Fibroblast of skin of right biceps (primary cell): ENCODE measurements at regions not wholly inside any gene's neighbourhood (a gene's known extent, or its start where the extent isn't known, plus 50 kb on each side); places are given as distances from the start of the nearest gene placed in this dataset.
A peak's percentile ranks its signal among the peaks of the same experiment; 100 is the strongest.

Experiments used
- DNase-seq: peaks from one replicate; pipeline ENCODE4 v3.0.0-alpha.2; 2013

DNA sequence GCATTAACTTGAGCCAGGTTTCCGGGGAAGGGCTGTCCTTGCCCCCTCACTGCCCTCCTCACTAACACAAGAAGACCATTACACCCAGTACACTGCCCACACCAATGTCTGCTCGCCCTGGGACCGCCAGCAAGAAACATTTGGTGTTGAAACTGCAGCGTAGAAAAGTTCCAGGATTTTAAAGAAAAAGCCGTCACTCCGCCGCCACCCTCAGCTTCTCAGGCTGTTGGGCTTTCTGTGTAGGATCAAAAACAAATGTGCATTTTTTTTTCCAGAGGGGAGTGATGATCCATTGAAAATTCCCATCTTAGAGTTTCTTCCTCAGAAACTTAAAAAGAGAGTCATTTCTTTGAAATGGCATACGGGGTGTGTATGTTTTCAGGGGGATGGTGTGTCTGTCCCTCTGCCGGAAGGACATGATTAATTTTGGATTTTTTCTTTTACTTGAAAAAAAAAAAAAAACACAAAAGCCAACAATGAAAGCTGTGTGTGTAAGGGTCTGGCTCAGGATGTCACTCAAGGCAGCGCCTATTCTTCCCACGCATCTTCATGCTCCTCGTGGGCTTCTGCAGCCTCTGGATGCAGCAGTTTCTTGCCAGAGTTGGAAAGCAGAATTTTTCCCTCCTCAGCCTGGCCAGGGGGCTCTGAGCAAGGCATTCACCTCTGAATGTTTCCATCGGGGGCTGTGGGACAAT is 184.9 kb downstream of the GLI2 start:
- DNase-seq, result peak; percentile 46

DNA sequence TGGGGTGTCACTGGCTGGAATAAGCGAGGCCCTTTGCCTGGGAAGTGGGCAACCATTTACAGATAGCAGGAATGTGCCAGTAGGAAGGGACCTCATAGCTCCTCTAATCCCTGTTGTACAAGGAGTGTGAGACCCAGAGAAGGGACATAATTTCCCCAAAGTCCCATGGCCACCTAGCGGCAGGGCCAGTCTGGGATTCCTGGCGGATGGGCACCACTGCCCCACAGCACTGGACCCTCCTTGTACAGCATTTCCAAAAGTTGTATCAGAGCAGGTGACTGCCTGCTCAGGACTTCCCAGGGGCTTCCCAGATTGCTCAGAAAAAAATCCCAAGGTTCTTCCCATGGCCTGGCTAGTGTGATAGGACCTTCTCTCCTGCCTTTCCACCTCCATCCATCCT is 185.8 kb downstream of the GLI2 start:
- DNase-seq, result no peak

DNA sequence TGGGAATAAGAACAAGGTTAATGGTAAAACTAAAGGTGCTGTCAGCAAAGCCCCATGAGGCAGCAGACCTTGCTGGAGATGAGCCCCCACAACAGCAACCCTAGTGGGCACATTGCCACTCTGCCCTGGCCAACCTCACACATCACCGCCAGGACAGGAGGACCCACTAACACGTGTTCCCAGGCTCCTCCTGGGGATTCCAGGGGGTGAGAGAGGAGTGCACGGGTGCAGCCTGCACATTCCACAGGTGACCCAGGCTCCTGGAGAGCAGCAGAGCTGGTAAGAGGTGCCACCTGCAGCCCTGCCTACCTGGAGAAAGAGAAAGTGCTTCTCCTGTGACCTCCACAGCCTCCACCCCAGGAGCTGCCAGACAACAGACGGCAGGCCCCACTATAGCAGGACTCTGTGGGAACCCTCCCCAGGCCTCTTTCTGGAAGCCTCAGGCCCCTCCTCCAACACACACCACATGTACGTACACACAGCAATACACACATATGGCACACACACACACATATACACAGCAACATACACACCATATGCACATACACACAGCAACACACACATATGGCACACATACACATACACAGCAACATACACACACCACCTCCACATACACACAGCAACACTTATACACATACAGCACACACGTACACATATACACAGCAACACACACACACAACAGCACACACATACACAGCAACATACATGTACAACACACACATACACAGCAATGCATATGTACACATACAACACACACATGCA is 187.1 kb downstream of the GLI2 start:
- no peak for DNase-seq

DNA sequence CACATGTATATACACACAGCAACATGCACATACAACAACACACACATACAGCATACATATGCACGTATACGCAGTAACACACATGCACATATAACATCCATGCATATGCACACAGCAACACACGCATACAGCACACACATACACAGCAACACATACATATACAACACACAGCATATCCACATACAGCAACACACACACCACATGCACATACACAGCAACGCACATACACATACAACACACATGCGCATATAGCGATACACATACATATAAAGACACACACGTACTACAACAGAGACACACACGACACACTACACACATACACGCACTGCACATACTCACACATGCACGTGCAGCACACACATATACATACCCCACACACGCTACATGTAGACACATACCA is 187.8 kb downstream of the GLI2 start:
- no peak for DNase-seq

DNA sequence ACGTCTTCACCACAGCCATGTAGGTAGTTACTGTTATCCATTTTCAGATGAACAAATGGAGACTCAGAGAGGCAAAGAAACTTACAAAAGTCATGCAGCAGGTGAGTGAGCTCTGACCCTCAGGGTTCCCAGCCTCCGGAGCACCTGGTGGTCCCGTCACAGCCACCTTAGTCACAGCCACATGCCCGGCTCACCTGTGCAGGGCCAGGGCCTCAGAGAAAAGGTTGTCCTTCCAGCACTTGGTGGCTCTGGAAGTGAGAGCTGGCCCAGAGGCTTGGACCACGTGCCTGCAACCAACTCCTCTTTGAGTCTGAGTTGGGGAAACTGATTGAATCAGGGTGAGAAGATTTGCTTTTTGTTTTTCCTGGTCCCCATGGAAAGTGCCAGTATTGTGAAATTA is 189.3 kb downstream of the GLI2 start:
- no peak for DNase-seq

DNA sequence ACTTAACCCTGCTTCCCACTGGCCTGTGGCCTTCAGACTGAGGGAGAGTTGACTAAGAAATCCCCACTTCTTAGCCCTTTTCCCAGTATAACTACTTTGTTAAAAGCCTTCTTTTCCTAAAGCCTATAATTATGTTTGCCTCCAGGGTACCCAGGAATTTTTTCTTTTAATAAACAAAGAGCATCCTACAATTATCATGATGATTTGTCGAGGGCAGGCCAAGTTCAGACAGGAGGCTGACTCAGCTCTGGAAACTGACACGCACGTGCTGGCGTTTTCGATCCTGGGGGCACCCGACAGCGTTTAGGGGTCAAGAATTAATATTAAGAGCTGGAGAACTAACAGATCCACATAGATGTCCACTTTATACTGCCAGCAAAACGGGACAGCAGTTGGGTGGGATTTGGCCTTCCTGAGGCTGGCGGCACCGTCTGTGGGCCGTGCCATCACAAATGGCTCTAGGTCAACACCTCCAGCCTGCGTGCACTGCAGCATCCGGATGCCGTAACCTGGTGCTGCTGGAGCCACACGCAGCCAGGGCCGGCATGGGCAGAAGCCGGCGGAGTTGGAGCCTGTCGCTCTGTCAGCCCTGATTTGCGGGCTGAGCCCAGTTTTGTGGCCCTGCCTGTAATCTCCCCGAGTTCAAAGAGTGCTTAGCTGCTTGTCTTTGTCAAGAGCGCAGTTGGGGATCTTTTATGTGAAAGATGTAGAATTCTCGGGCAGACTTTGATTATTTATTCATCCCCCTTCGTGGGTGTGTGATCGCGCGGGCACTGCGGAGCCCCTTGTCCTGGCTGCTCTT is 191.0 kb downstream of the GLI2 start:
- DNase-seq, result no peak

DNA sequence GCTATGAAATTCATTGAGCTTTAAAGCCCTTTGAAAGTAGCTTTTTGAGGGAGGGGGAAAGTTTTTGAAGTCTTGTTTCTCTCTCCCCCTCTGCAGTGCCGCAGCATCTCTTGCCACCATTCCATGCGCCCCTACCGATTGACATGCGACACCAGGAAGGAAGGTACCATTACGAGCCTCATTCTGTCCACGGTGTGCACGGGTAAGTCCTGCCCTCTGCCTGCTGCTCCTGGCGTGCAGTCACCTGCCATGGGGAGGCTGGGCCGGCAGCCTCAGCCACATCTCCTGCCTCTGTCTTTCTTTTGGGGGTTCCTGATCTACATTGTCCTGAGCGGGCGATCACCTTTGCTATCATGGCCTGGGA is 191.6 kb downstream of the GLI2 start:
- DNase-seq, result no peak

DNA sequence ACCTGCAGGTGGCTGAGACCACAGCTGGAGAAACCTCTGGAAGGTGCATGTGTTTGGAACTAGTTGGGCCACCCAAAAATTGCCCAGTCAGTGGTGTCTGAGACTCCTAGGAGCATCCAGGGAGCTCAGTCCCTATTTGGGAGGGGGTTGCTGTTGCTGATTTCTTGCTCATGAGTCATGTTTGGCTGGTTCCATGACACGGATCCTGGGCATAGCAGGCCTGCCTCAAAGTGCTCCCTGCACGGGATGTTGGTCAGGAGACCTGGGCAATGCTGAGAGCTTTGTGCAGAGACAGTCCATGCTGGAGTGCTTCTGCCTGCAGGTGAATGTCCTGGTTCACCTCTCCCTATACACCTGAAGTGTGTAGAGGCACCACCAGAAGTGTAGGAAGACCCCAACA is 194.2 kb downstream of the GLI2 start:
- DNase-seq, result peak; percentile 70

DNA sequence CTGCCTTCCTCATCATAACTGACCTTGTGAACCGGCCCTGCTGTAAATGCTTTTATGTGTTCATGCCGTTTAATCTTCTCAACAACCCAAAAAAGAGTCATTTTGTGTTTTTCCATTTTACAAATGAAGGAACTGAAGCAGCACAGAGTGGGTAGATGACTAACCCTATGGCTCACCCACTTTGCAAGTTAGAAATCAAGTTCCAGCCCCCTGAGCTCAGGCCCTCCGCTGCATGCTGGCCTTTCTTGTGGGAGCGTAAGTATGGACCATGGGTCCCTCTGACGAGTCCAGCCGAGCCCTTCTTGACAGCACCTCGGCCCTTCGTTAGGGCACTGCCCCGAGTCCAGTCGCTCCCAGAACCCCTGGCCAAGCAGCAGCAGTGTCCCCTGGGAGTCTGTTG is 194.6 kb downstream of the GLI2 start:
- no peak for DNase-seq

DNA sequence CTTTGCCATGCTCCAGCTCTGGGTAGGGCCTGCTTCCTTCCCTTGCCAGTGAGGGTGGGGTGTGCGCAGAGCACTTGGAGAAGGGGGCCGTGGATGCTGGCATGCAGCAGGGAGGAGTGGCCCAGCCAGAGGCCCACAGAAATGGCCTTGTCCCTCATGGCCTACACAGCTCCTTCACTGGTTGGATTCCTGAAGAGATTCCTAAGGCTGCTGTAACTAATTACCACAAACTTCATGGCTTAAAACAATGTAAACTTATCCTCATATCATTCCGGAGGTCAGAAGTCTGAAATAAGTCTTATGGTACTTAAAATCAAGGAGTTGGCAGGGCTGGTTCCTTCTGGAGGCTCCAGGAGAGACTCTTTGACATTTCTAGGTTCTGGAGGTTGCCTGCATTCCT is 195.2 kb downstream of the GLI2 start:
- DNase-seq, result no peak

DNA sequence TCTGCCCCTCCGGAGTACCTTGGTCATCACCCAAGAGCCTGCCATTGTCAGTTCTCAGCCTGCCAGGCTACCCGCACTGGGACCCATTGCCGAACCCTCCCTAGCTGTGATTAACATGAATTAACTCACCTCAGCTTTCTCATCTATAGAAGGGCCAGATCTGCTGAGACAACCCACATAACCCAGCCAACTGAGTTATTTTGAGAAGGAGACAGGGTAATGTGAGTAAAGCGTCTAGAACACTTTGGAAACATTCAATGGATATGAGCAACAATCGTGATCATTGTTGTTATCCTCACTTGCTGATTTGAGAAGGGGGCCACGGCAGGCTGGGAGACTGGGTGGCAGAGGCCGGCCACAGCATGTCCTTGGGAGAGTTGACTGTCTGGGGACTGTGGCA is 196.8 kb downstream of the GLI2 start:
- no peak for DNase-seq

DNA sequence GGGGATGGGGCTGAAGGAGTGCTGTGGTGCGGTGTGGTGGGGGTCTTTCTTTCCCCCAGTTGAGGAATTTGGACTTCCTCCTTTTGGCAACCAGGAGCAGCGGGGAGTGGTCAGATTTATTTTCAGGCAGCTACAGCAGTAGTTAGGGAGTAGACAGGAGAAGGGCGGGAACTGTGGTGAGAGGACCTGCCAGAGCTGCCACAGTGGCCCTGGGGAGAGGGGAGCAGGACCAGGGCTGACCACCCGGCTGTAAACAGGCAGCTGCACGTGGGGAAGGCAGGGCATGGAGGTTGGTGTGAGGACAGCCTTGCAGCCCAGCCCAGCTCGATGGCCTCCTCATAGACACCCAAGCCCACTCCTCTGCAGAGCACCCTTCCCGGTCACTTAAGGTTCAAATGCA is 197.2 kb downstream of the GLI2 start:
- DNase-seq, result no peak

DNA sequence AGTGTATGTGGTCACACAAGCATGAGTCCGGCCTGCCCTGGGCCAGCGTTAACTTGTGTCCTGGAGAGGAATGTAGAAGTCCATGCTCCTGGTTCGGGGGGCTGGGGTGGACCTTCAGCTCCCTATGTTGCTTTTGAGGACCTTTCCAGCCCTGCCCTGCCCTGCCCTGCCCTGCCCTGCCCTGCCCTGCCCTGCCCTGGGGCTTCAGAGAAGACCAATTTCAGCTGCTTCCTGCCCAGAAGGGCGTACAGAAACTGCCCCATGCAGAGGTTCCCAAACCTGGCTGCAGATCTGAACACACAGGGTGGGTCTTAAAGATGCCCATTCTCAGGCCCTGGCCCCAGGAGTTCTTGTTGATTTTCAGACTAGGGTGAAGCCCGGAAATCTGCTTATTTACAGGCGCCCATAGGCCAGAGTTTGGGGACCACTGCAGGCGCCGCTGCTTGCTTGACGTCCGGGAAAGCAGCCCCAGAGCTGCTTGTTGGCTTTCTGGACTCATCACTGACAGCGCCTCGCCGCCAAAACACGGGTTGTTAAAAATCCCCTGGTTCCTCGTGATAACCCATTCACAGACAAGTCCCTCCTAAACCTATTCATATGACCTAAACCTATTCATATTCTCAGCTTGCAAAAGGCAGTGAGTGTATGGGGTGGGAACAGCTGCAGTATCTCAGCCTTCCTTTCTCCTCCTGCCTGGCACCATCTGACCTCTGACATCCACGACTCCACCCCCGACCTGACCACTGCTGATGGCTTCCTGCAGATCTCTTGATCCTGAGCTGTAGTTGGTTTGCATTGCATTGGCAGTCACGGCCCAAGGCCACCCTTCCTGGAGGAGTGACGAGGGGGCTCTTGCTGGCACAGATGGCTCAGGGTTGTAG is 198.3 kb downstream of the GLI2 start:
- no peak for DNase-seq

DNA sequence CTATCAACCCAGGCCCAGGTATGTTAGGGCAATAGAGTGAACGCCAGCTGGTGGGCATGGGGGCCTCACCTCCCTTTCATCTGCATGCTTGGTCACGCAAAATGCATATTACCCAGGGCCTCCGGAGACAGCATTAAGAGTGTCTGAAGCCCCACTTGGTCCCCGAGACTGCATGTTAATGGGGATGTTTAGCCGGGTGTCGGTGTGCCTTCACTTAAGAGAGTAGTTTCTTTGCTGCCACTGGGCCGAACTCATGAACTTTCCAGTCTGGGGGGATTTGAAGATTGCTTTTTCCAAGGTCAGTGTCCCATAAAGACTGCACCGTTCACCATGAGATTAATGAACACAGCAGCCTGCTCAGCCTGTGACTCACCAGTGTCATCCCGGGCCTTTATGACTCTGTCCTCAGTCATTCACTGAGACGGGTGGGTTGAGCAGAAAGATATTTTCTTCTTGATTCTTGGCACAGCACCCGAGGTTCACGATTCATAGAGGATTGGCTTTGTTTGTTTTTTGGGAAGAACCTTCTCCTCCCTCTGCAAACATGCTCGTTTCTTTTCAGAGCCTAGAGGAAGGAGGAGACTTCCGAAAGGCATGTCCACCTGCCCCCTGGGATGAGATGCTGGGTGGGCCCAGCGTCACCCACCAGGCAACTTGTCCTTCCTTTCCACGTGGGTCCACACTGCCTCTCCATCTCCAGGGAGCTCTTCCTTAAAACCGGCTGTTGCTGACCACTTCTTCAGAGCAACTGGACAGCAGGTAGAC is 199.1 kb downstream of the GLI2 start:
- peak; percentile 98 for DNase-seq

DNA sequence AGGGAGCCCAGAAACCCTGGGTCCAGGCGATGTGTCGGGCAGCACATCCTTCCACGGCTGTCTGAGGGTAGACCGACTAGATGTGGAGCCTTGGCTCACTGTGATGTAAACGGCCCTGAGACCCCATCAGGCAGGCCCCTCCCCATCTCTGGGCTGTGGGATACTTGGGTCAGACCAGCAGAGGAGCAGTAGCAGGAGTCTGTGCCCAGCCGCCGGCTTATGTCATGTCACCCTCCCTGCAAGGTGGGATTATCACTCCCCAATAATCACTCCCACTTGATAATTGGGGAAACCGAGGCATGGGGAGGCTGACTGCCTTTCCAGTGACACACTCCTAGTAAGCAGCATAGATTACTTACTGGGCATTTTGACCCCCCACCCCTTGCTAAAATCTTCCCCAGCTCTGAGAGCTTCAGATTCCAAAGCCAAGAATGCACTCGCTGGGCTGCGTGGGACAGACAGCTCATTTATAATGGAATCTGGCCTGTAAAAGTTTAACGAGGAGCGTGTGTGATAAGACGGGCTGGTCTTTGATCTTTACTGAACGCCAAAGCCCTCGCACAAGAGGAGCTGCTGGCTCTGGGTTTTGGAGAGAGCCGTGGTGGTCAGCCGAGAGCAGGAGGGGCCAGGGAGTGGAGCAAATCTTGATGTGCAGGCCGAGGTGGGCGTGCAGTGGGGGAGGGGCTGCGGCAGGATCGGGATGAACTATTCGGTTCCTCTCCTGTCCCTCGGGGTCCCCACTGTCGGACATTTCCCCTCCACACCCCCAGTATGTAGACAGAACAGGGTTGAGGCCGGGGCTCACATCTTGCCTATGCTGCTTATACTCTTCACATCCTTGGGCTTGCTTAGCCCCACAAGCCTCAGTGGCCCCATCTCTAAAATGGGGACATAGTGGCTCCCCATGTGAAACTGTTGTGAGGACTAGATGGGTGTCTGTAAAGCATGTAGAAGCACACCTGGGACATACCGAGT is 200.0 kb downstream of the GLI2 start:
- peak; percentile 87 for DNase-seq

DNA sequence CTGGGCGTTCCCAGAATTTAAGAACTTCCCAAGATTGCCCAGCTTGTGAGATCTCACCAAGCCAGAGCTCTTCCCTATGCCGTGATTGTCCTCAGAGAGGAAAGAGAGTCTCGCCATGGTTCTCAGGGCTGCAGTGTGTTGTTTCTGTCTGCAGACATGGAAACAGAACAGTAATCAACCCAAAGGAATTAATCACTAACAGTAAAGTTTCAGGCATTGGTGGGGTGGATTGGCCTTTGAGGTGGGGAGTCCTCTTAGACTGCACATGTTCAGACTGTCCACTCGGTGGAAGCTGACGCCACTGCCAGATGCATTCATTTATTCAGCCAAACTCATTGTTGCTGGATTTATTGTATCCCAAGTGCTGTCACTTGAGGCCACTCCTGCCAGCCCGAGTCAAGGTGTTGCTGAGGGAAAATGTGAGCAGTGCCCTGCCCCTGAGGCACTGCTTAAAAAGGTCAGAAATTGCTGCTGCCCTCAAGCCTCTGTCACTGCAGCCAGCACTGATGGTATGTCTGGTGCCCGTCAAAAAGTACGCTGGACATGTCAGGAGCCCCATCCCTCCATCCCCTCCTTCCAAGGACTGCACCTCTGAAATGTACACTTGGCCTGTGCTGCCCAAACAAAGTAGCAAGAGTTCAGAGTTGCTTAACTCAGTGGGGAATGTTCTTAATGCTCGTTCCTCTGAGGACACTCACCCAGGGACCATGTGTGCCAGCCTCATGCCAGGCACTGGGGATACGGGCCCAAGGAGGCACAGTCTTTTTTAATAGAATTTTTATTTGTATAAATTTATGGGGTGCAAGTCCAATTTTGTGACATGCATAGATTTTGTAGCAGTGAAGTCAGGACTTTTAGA is 201.0 kb downstream of the GLI2 start:
- peak; percentile 50 for DNase-seq

DNA sequence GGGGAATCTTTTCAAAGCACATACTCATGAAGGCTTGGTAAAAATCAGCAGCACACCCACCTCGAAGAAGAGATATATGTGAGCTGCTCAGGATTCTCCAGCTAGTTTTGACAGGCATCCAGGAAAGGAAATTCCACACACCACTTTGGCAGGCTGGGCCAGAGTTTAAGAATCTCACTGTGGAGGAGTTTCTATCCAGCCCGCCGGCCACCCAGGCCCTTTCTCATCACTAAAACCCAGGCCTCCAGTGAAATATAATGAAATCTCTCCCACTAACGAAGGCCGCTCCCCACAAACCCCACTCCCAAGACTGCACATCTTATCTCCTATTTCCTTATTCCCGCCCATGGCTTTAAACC is 202.0 kb downstream of the GLI2 start:
- DNase-seq, result peak; percentile 88

DNA sequence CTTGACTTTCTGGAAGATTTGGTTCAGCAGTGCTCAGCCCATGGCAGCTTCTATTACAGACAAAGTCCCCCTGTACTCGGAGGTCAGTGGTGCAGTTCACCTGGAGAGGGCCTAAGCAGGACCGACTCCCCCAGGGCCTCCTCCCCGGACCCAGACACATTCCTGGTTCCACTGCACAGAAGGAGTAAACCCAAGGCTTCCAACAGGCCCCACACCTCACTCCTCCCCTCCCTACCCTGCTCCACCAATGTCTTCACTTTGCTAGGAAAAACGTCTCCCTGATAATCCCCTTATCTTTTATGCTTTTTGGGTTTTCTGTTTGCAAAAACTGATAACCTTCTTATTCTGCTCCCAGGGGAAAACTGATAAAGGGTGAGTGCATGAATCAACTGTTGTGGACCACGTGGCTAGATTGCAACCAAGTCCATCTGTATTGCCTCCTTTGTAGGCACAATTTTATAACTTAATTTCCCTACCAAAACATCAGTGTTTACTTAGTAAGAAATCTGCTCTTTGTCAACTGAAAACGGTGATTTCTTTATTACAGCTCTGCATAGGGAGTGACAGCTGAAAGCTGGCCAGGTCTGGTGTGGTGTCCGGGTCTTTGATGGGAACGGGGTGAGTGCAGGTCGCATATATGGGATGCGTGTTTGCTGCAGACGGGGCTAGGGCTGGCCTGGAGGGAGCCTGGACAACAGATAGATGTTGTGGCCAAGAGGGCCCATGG is 202.5 kb downstream of the GLI2 start:
- DNase-seq, result no peak

DNA sequence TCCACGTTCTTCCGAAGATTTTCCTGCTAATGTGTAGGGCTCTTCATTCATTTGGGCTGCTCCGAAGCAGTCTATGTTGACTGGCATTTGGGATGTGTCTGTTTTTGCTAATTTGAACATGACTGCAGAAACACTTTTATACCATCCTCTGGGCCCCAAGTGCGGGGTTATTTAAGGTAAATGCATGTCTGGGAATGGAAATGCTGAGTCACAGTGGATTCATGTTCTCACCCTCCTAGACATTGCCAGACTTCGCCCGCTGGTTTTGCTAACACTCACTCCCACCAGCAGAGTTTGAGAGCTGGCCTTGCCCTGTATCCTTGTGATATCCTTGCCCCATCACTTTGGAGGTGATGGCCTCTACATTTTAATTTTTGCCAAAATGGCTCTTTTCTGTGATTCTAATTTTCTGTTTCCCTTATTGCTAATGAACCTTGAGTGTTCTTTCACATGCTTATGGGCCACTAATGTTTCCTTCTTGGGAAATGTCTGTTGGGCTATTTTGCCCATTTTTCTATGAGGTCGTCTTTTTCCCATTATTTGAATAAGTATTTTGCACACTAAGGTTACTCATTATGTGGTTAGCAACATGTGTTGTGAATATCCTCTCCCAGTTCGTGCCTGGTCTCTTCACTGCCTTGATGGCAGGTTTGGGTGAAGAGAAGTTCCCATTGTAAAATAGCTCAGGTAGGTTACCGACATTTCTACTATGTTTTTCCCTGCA is 204.1 kb downstream of the GLI2 start:
- DNase-seq, result peak; percentile 93
